BLaER1 treated with 17β-estradiol and CSF1 and Interleukin-3, amounts not matched to agents 10 nM and 100 nM (cell line): ENCODE measurements at regions not wholly inside any gene's neighbourhood (a gene's known extent, or its start where the extent isn't known, plus 50 kb on each side); places are given as distances from the start of the nearest gene placed in this dataset.
"Not testable (repeated sequence)": the region's sequence is repeated elsewhere in the genome, so short reads cannot be mapped to it uniquely, and the experiment has no call there.

Experiments
- H3K27ac ChIP-seq, 11 experiments: shearing (Covaris generic); formaldehyde crosslinking; 2 replicates each; pipeline ENCODE4 v1.8.1; 2022
- H3K27me3 ChIP-seq, 11 experiments: shearing (Covaris generic); formaldehyde crosslinking; 2 replicates each; pipeline ENCODE4 v1.8.1; 2022
- H3K36me3 ChIP-seq, 11 experiments: shearing (Covaris generic); formaldehyde crosslinking; 2 replicates each; pipeline ENCODE4 v1.8.1; 2022
- H3K4me1 ChIP-seq, 10 experiments: shearing (Covaris generic); formaldehyde crosslinking; 2 replicates each; pipeline ENCODE4 v1.8.1; 2022
- H3K4me2 ChIP-seq, 11 experiments: shearing (Covaris generic); formaldehyde crosslinking; 2 replicates each; pipeline ENCODE4 v1.8.1; 2022
- H3K4me3 ChIP-seq, 10 experiments: shearing (Covaris generic); formaldehyde crosslinking; 2 replicates each; pipeline ENCODE4 v1.8.1; 2022
- H3K9ac ChIP-seq, 11 experiments: shearing (Covaris generic); formaldehyde crosslinking; 2 replicates each; pipeline ENCODE4 v1.8.1; 2022
- H3K9me3 ChIP-seq, 11 experiments: shearing (Covaris generic); formaldehyde crosslinking; replicated peaks in 1 of 11; 2 replicates each; pipeline ENCODE4 v1.8.1; 2022
- H4K20me1 ChIP-seq, 11 experiments: shearing (Covaris generic); formaldehyde crosslinking; 2 replicates each; pipeline ENCODE4 v1.8.1; 2022
- Cebpa-rat ChIP-seq, 11 experiments: shearing (Covaris generic); IDR thresholded peaks; 2 replicates each; pipeline ENCODE4 v1.8.1; 2022

DNA sequence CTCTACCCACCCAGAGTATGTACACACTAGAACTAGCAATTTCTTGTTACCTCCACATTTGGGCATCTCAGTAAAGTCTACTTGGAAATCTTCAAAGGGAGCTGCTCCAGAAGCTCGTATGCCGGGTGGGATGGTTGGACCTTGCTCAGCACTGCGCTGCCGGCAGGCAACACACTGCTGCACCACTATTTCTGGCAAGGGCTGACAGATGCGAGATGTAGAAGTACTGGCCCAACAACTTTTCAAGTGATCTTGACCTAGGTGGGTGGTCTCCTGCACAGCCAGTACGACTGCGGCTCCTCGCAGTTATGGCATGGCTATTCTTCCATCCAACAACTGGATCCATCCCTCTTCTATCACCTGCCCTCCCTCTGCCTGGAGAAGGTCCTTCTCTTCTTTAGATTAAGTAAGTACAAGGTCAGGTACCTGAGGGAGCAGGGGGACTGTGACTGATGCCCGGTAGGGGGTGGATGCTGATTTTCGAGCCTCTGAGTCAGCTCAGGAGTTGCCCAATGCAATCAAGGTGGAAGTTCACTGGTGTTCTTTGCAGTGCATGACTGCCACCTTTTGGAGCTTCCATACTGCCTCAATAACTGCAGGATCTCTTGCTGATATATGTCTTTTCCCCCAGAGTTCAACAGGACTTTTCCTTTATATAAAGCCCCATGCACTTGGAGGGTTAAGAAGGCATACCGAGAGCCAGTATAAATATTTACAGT is 100.4 kb upstream of the SLC1A4 start:
- Histone ChIP-seq H3K27me3 (no peaks in the 10 kb centered on the region), H4K20me1 (no peaks in the 10 kb centered on the region), H3K4me3 (no peak overlapping the region), H3K4me2 (no peak overlapping the region), H3K9ac (no peak overlapping the region), H3K4me1 (no peaks in the 10 kb centered on the region), H3K36me3 (peaks cover 0 to 7% (median 0%) of the 10 kb centered on the region in 11 experiments; a peak in 2 of 22 replicates), H3K27ac (no peak overlapping the region), H3K9me3 (peaks cover 24 to 55% (median 36%) of the 10 kb centered on the region in 11 experiments)
- TF ChIP-seq Cebpa-rat (IDR thresholded peaks at IDR 0.05): no peak

DNA sequence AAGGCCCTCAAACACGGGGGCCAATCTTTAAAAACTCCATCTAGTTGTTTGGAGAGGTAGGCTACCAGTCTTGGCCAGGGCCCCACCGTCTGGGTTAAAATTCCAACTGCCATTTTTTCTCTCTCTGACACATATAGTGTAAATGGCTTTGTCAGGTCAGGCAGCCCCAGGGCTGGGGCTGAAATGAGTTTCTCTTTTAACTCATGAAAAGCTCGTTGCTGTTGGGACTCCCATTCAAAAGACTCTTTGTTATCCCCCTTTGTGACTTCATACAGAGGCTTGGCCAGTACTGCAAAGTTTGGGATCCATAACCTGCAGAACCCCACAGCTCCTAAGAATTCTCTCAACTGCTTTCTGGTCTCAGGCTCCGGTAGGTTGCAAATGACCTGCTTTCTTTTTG is 99.4 kb upstream of the SLC1A4 start:
- Histone ChIP-seq H3K4me3 (no peak overlapping the region), H3K9ac (no peak overlapping the region), H3K27me3 (no peaks in the 10 kb centered on the region), H3K4me1 (no peaks in the 10 kb centered on the region), H4K20me1 (no peaks in the 10 kb centered on the region), H3K36me3 (peaks cover 0 to 7% (median 0%) of the 10 kb centered on the region in 11 experiments; a peak in 2 of 22 replicates), H3K27ac (no peak overlapping the region), H3K4me2 (no peak overlapping the region), H3K9me3 (peaks cover 24 to 55% (median 36%) of the 10 kb centered on the region in 11 experiments)
- TF ChIP-seq Cebpa-rat (IDR thresholded peaks at IDR 0.05): no peak

DNA sequence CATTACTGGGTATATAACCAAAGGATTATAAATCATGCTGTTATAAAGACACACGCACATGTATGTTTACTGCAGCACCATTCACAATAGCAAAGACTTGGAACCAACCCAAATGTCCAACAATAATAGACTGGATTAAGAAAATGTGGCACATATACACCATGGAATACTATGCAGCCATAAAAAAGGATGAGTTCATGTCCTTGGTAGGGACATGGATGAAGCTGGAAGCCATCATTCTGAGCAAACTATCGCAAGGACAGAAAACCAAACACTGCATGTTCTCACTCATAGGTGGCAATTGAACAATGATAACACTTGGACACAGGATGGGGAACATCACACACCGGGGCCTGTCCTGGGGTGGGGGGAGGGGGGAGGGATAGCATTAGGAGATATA is 92.6 kb upstream of the SLC1A4 start:
- not testable (repeated sequence) for H3K27ac ChIP-seq, H3K27me3 ChIP-seq, H4K20me1 ChIP-seq, H3K4me3 ChIP-seq, H3K4me2 ChIP-seq, H3K36me3 ChIP-seq, H3K9me3 ChIP-seq, H3K9ac ChIP-seq
- H3K4me1 ChIP-seq: peaks cover 0 to 15% (median 0%) of the 10 kb centered on the region in 10 experiments; a peak in 5 of 20 replicates

DNA sequence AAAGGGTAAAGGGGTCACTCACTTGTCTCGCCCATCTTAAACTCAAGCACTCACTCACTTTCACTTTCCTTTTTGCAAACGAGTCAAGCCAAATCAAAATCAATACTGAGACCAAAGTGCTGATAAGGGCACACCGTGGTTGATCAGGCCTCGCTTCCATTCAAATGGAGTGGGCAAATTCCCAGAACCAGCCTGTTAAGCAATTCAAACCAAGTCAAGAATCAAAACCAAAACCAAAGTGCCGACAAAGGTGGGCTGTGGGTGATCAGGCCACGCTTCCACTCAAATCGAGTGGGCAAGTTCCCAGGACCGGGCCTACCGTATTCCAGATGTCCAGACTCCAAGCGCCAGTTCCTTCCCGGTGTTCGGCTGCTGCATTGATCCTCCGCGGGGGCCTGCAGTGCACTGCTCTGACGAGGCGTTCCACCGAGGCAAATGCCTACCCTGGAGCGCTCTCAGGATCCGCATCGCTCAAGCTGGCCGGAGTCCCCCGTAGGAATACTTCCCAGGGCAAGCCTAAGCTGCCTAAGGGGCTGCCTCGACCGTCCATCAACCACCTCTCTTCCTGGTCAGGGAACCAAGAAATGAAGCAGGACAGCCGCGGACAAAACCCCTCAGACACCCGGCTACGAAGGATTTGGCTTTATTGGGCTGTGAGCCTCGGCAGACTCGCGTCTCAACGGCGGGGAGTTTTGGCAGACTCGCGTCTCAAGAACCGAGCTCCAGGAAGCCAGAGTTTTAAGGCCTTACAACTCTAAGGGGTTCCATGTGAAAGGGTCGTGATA is 89.9 kb upstream of the SLC1A4 start:
- Histone ChIP-seq H4K20me1 (no peaks in the 10 kb centered on the region), H3K27ac (peak overlapping the region in 3 of 11 experiments; percentile 11 to 56 (median 35); a peak in 5 of 22 replicates), H3K4me3 (no peak overlapping the region), H3K27me3 (no peaks in the 10 kb centered on the region), H3K4me2 (peak overlapping the region in 3 of 11 experiments; percentile 2 to 72 (median 34); a peak in 4 of 22 replicates), H3K9ac (no peak overlapping the region), H3K9me3 (0 out of 22 replicates have a peak, but pooled peaks cover 0 to 2% (median 0%) of the 10 kb centered on the region in 11 experiments), H3K36me3 (no peaks in the 10 kb centered on the region), H3K4me1 (peaks cover 2 to 24% (median 5%) of the 10 kb centered on the region in 10 experiments)
- TF ChIP-seq Cebpa-rat (IDR thresholded peaks at IDR 0.05): no peak

DNA sequence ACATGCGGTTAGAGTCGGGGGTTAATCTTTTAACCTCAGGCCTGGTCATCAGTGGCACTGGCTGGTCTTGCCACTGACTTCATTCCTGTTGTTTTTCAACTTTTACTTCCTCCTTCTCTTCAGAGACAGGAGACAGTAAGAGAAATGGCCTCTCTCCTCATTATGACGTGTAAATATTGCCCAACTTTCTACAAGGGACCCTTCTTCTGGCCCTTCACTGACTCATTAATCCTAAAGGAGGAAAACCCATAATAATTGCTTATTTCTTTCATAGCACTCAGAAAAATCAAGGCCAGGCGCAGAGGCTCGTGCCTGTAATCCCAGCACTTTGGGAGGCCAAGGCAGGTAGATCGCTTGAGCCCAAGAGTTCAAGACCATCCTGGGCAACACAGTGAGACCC is 89.3 kb upstream of the SLC1A4 start:
- not testable (repeated sequence) for H3K9ac ChIP-seq, H3K27me3 ChIP-seq, H3K36me3 ChIP-seq, H3K4me3 ChIP-seq, H4K20me1 ChIP-seq, H3K9me3 ChIP-seq
- Histone ChIP-seq H3K27ac (peak overlapping the region in 3 of 11 experiments; percentile 35 to 56 (median 39); a peak in 4 of 22 replicates), H3K4me1 (peaks cover 8 to 30% (median 11%) of the 10 kb centered on the region in 10 experiments), H3K4me2 (peak overlapping the region in 3 of 11 experiments; percentile 26 to 72 (median 34); a peak in 4 of 22 replicates)

DNA sequence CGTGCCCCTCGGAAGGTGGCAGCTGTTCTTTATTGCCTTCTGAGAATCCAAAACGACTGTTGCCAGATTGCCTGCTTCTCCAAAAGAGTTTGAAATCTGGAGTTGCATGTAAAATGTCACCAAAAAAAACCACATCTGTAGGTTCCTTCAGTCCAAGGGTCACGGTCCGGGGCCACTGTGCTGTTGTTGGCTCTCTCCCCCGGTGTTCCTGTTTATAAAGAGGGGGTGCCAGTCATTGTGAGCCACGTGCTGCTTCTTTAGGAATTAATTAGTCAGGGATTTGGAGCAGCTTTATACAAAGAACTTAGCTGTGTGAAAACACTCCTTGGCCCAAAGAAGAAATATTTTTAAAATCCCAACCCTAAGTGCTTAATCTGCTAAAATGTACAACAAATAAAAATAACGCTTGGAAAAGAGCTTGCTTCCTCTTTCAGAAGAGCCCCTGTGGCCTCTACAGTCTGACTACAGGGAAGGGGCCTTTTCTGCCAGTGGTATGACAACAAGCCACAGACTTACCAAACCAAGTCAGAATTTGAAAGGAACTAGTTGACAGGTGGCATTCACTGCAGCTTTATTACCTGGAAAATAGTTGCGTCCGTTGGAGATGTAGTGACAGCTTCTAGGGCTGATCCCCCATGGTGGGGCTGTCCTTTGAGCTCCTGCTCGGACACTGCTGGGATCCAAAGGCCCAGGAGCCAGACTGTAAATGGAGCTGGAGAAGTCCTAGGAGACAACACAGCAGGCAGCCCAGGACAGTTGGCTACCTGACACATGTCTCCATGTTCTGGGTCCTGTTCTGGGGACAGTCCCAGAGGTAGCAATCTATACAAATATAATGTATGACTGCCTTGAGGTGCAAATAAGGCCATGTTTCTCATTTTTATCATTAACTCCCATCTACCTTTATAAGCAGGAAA is 84.5 kb upstream of the SLC1A4 start:
- Histone ChIP-seq H3K9me3 (no peaks in the 10 kb centered on the region), H3K4me1 (peaks cover 10 to 44% (median 17%) of the 10 kb centered on the region in 10 experiments), H3K27ac (peak overlapping the region in 4 of 11 experiments; percentile 18 to 50 (median 40); a peak in 7 of 22 replicates), H3K36me3 (no peaks in the 10 kb centered on the region), H4K20me1 (no peaks in the 10 kb centered on the region), H3K4me2 (peak overlapping the region; percentile 15 to 93 (median 50); a peak in 21 of 22 replicates), H3K9ac (peak overlapping the region in 5 of 11 experiments; percentile 1 to 56 (median 24); a peak in 4 of 22 replicates), H3K4me3 (no peak overlapping the region), H3K27me3 (no peaks in the 10 kb centered on the region)
- TF ChIP-seq Cebpa-rat (IDR thresholded peaks at IDR 0.05): no peak

DNA sequence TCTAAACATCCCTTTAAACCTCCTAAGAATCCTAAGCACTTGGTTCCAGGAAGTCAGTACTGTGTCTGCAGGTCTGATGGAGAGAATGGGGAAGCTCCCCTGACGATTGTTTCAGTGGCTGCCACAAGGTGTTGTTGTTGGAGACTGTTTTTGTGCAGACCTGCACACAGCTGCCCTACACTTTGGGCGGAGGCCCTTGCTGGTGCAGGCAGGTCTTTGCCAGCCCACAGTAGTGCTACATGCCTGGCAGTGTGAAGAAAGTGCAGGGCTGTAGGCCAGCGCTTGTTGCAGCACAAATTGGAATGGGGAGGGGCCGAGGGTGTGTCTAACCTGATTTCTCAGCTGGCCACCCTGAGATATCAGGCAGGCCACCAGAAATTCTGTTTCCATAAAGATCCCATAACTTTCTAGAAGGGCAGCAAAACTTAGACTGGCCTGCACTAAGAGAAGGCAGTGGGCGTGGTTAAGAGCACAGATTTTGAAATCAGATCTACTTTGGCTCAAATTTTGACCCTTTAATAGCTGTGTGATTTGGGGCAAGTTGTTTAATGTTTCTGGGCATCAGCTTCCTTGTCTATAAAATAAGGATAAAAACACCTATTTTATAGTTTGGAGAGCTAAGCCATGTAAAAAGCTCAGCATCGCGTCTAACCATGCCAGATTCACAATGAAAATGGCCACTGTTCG is 83.7 kb upstream of the SLC1A4 start:
- Histone ChIP-seq H4K20me1 (no peaks in the 10 kb centered on the region), H3K4me1 (peaks cover 10 to 38% (median 17%) of the 10 kb centered on the region in 10 experiments), H3K4me3 (no peak overlapping the region), H3K9ac (no peak overlapping the region), H3K9me3 (no peaks in the 10 kb centered on the region), H3K36me3 (no peaks in the 10 kb centered on the region), H3K4me2 (peak overlapping the region in 7 of 11 experiments; percentile 25 to 93 (median 52); a peak in 8 of 22 replicates), H3K27ac (no peak overlapping the region; a peak in 1 of 22 replicates), H3K27me3 (no peaks in the 10 kb centered on the region)
- no peak for TF ChIP-seq Cebpa-rat (IDR thresholded peaks at IDR 0.05)

DNA sequence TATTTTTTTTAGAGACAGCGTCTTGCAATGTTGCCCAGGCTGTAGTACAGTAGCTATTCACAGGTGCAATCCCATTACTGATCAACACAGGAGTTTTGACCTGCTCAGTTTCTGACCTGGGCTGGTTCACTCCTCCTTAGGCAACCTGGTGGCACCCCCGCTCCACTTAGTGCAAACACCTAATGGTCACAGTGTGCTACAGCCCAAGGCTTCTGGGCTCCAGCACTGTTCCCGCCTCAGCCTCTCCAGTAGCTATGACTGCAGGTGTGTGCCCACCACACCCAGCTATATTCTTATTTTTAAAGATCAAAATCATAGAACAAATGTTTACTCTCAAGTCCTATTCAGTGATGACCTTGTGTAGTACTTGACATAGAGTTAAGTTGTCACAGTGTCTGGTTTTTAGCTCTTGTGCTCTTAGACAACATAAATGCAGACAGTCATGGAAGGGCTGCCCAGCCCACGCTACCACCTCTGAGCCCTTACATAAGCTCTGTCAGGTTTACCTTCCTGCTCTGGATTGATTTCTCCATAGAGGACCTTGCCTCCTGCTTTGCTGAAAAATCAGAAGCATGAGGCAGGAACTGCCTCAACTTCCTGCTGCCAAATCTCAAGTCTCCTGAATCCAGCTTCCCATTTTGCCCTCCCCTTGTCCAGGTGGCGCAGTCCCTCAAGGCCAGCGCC is 82.2 kb upstream of the SLC1A4 start:
- Histone ChIP-seq H3K4me1 (peaks cover 10 to 38% (median 17%) of the 10 kb centered on the region in 10 experiments), H3K36me3 (no peaks in the 10 kb centered on the region), H3K4me3 (no peak overlapping the region), H3K9ac (no peak overlapping the region), H3K4me2 (0 out of 22 replicates have a peak overlapping the region, but pooled peaks of 1 of the 11 experiments have one; percentile 9), H3K27me3 (no peaks in the 10 kb centered on the region), H4K20me1 (no peaks in the 10 kb centered on the region), H3K27ac (no peak overlapping the region), H3K9me3 (no peaks in the 10 kb centered on the region)
- TF ChIP-seq Cebpa-rat (IDR thresholded peaks at IDR 0.05): no peak
